CD4-positive, CD25-positive, alpha-beta regulatory T cell (primary cell): ENCODE measurements at regions not wholly inside any gene's neighbourhood (a gene's known extent, or its start where the extent isn't known, plus 50 kb on each side); places are given as distances from the start of the nearest gene placed in this dataset.
"Not testable (repeated sequence)": the region's sequence is repeated elsewhere in the genome, so short reads cannot be mapped to it uniquely, and the experiment has no call there.

Source experiments
- ATAC-seq, 2 donors: fragments of 150-1000 bp; cut with Tn5 transposase; one replicate each; pipeline ENCODE4 v1.10.0; 2021; ENCODE audit warnings: low read depth in 2 of 2, moderate number of reproducible peaks in 2 of 2, moderate library complexity in 1 of 2
- DNase-seq, 3 donors: peaks; one replicate each; pipeline versions ENCODE4 v3.0.0 to v3.0.0-alpha.2; 2012 to 2022; ENCODE audit warnings: mixed read lengths in 1 of 3
- H3K27ac ChIP-seq: one replicate; pipeline ENCODE4 v1.7.0; 2013; ENCODE audit warnings: mild to moderate bottlenecking, low read length; ENCODE audit not compliant: insufficient read depth, poor library complexity, severe bottlenecking
- H3K27me3 ChIP-seq: one replicate; pipeline ENCODE4 v1.7.0; 2013; ENCODE audit warnings: low read length; ENCODE audit not compliant: control insufficient read depth, insufficient read depth
- H3K36me3 ChIP-seq: one replicate; pipeline ENCODE4 v1.7.0; 2013; ENCODE audit warnings: mild to moderate bottlenecking, low read length, moderate library complexity; ENCODE audit not compliant: control insufficient read depth, insufficient read depth
- H3K4me1 ChIP-seq: 2 replicates; pipeline ENCODE4 v1.7.0; 2013; ENCODE audit warnings: mild to moderate bottlenecking, low read length; ENCODE audit not compliant: insufficient read depth, control insufficient read depth, poor library complexity, severe bottlenecking
- H3K4me3 ChIP-seq: one replicate; pipeline ENCODE4 v1.7.0; 2013; ENCODE audit warnings: low read depth, mild to moderate bottlenecking, low read length, moderate library complexity
- H3K9me3 ChIP-seq, 2 experiments: 1 replicate in 1 of 2; 2 replicates in 1 of 2; pipeline ENCODE4 v1.7.0; 2013; ENCODE audit warnings: low read length in 2 of 2, mild to moderate bottlenecking in 1 of 2, moderate library complexity in 1 of 2; ENCODE audit not compliant: control insufficient read depth in 2 of 2
- H3K27ac Mint-ChIP-seq, 3 donors: one replicate each; pipeline ENCODE4 v1.8.0; 2020 to 2022; ENCODE audit warnings: mild to moderate bottlenecking in 3 of 3, mixed read lengths in 3 of 3, moderate library complexity in 2 of 3
- H3K27me3 Mint-ChIP-seq: one replicate; pipeline ENCODE4 v1.8.0; 2022; ENCODE audit warnings: mild to moderate bottlenecking, mixed read lengths
- H3K36me3 Mint-ChIP-seq: one replicate; pipeline ENCODE4 v1.8.0; 2020; ENCODE audit warnings: mixed read lengths
- H3K4me1 Mint-ChIP-seq, 4 donors: one replicate each; pipeline ENCODE4 v1.8.0; 2020 to 2022; ENCODE audit warnings: mixed read lengths in 4 of 4, mild to moderate bottlenecking in 1 of 4
- H3K4me3 Mint-ChIP-seq, 4 donors: one replicate each; pipeline ENCODE4 v1.8.0; 2020 to 2022; ENCODE audit warnings: mild to moderate bottlenecking in 4 of 4, mixed read lengths in 4 of 4, moderate library complexity in 3 of 4
- H3K9me3 Mint-ChIP-seq, 7 donors: one replicate each; pipeline ENCODE4 v1.8.0; 2020 to 2022; ENCODE audit warnings: mixed read lengths in 7 of 7, mild to moderate bottlenecking in 3 of 7, moderate library complexity in 2 of 7

GRCh38 chr2:89177004-89177403, 485.5 kb downstream of the RPIA start:
- H3K4me1 Mint-ChIP-seq, H3K27ac Mint-ChIP-seq, H3K36me3 Mint-ChIP-seq, H3K27ac ChIP-seq, H3K9me3 ChIP-seq, H3K27me3 Mint-ChIP-seq, H3K4me3 ChIP-seq, DNase-seq, H3K4me1 ChIP-seq, H3K9me3 Mint-ChIP-seq, H3K4me3 Mint-ChIP-seq, ATAC-seq, H3K27me3 ChIP-seq, H3K36me3 ChIP-seq: not testable (repeated sequence)

GRCh38 chr2:89182221-89182620, 490.7 kb downstream of the RPIA start:
- not testable (repeated sequence) for H3K36me3 Mint-ChIP-seq

DNA sequence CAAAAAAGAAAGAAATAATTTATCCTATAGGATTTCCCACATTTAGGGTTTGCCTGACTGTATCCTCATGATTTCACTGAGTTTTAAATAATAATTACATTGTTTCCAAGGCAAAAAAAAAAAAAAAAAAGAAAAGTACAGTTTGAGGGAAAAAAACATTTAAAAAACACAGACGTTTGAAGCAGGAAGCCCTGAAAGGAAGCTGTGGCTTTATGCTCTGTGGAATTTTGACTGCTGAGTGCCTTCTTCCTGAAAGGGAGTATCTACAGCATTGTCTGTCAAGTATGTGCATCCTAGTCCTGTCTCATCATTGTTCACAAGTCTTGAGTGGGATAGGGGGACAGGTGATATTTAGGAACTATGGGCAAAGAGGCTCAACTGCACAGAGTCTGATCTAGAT, 493.3 kb downstream of the RPIA start:
- ATAC-seq, H3K9me3 ChIP-seq, H3K4me3 ChIP-seq, H3K36me3 Mint-ChIP-seq, H3K27me3 ChIP-seq, H3K9me3 Mint-ChIP-seq, DNase-seq, H3K27ac Mint-ChIP-seq, H3K4me3 Mint-ChIP-seq, H3K4me1 ChIP-seq, H3K27ac ChIP-seq, H3K4me1 Mint-ChIP-seq, H3K27me3 Mint-ChIP-seq, H3K36me3 ChIP-seq: not testable (repeated sequence)

More at GRCh38 chr2:89182221-89182620, 490.7 kb downstream of the RPIA start:
- H3K4me1 Mint-ChIP-seq, ATAC-seq, H3K9me3 Mint-ChIP-seq, H3K4me1 ChIP-seq, H3K4me3 Mint-ChIP-seq, DNase-seq, H3K27me3 Mint-ChIP-seq, H3K27me3 ChIP-seq, H3K9me3 ChIP-seq, H3K27ac Mint-ChIP-seq, H3K27ac ChIP-seq, H3K4me3 ChIP-seq, H3K36me3 ChIP-seq: not testable (repeated sequence)

DNA sequence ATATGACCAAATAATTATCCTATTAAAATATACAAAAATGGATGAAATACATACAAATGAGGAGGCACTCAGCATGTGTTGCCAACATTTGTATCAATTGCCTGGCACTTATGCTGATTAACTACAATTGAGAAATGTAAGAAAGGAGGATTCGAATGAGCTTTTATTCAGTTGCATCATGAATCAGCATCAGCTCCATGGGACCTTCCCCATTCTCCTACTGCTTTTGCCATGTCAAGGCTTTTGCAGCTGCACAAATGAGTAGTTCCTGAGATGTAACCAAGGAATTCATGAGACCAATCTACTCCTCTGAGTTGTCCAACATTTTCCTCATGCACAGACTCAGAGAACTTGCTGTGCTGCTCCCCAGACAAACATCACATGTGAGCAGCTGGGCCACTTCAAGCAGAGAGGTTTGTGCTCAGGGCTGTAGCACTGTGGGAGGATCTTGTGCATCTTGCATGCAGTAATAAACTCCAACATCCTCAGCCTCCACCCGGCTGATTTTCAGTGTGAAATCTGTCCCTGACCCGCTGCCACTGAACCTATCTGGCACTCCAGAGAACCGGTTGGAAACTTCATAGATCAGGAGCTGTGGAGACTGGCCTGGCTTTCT, 504.3 kb downstream of the RPIA start:
- not testable (repeated sequence) for H3K27me3 ChIP-seq, H3K4me1 Mint-ChIP-seq, H3K27ac Mint-ChIP-seq, H3K27ac ChIP-seq, H3K9me3 ChIP-seq, H3K36me3 ChIP-seq, DNase-seq, H3K4me3 ChIP-seq, ATAC-seq, H3K4me3 Mint-ChIP-seq, H3K36me3 Mint-ChIP-seq, H3K4me1 ChIP-seq, H3K27me3 Mint-ChIP-seq, H3K9me3 Mint-ChIP-seq

GRCh38 chr2:89196719-89197118, 505.2 kb downstream of the RPIA start:
- H3K36me3 ChIP-seq, H3K4me3 Mint-ChIP-seq, H3K4me1 ChIP-seq, H3K27me3 Mint-ChIP-seq, H3K27ac ChIP-seq, H3K9me3 ChIP-seq, DNase-seq, H3K4me3 ChIP-seq, H3K36me3 Mint-ChIP-seq, H3K9me3 Mint-ChIP-seq, H3K27me3 ChIP-seq, H3K27ac Mint-ChIP-seq, ATAC-seq, H3K4me1 Mint-ChIP-seq: not testable (repeated sequence)

- not testable (repeated sequence) for H3K9me3 Mint-ChIP-seq, H3K27me3 ChIP-seq
These were observed 506.6 kb downstream of the RPIA start for GRCh38 chr2:89198026-89198425.

GRCh38 chr2:89199453-89200246, 508.2 kb downstream of the RPIA start:
- not testable (repeated sequence) for ATAC-seq, H3K36me3 Mint-ChIP-seq, H3K27me3 ChIP-seq

More at GRCh38 chr2:89198026-89198425, 506.6 kb downstream of the RPIA start:
- H3K27ac Mint-ChIP-seq, H3K4me1 ChIP-seq, H3K4me3 ChIP-seq, H3K9me3 ChIP-seq, H3K4me3 Mint-ChIP-seq, H3K27ac ChIP-seq, H3K4me1 Mint-ChIP-seq, DNase-seq, H3K36me3 ChIP-seq, ATAC-seq, H3K36me3 Mint-ChIP-seq, H3K27me3 Mint-ChIP-seq: not testable (repeated sequence)

GRCh38 chr2:89200247-89200527, 508.7 kb downstream of the RPIA start:
- not testable (repeated sequence) for H3K4me3 Mint-ChIP-seq, H3K36me3 Mint-ChIP-seq, H3K27me3 Mint-ChIP-seq, ATAC-seq, DNase-seq, H3K27ac ChIP-seq, H3K4me1 ChIP-seq, H3K27me3 ChIP-seq, H3K27ac Mint-ChIP-seq, H3K36me3 ChIP-seq, H3K9me3 Mint-ChIP-seq, H3K4me3 ChIP-seq, H3K4me1 Mint-ChIP-seq, H3K9me3 ChIP-seq

More at GRCh38 chr2:89199453-89200246, 508.2 kb downstream of the RPIA start:
- not testable (repeated sequence) for H3K27ac Mint-ChIP-seq, H3K9me3 ChIP-seq, H3K4me1 Mint-ChIP-seq, H3K27ac ChIP-seq, H3K4me3 ChIP-seq, H3K36me3 ChIP-seq, H3K27me3 Mint-ChIP-seq, DNase-seq, H3K9me3 Mint-ChIP-seq, H3K4me1 ChIP-seq, H3K4me3 Mint-ChIP-seq
